IMR-90 (cell line): ENCODE measurements at regions not wholly inside any gene's neighbourhood (a gene's known extent, or its start where the extent isn't known, plus 50 kb on each side); places are given as distances from the start of the nearest gene placed in this dataset.

Experiments
- ATAC-seq: fragments of 200-7000 bp; cut with Tn5 transposase; 2 replicates; pipeline ENCODE4 v1.9.1; 2020; ENCODE audit warnings: low read depth, mild to moderate bottlenecking, moderate library complexity
- BruUV-seq: library from RNA; stranded (reverse); fragments of 400-500 nt; replicated peaks from 2 replicates; lab custom pipeline; 2021; lab: Mats Ljungman, UMichigan
- CTCF ChIA-PET: fragments of 300-600 bp; formaldehyde crosslinking; extraction: SDS; loops from one replicate; lab custom pipeline; 2021; ENCODE audit warnings: antibody characterized with exemption; lab: Yijun Ruan, JAX
- POLR2A ChIA-PET: fragments of 300-600 bp; sonication (Branson Sonifier 250); formaldehyde crosslinking; loops from one replicate; lab custom pipeline; 2022; ENCODE audit warnings: antibody characterized with exemption; ENCODE audit not compliant: unreplicated experiment; lab: Charles Lee
- DNase-seq: peaks from one replicate; pipeline ENCODE4 v3.0.0; 2013
- H2AFZ ChIP-seq: replicated peaks from 2 replicates; pipeline ENCODE3; 2013; ENCODE audit warnings: low read length, mild to moderate bottlenecking; ENCODE audit not compliant: poor library complexity
- H2AK5ac ChIP-seq: 2 replicates; pipeline ENCODE4 v1.6.1; 2013; ENCODE audit warnings: low read depth, low read length, inconsistent platforms
- H2AK9ac ChIP-seq: replicated peaks from 2 replicates; pipeline ENCODE3; 2013; ENCODE audit warnings: mild to moderate bottlenecking, low read depth, low read length, moderate library complexity; ENCODE audit not compliant: poor library complexity
- H2BK120ac ChIP-seq: 2 replicates; pipeline ENCODE4 v1.6.1; 2013; ENCODE audit warnings: low read depth, low read length, inconsistent platforms
- H2BK15ac ChIP-seq: 3 replicates; pipeline ENCODE4 v1.6.1; 2013; ENCODE audit warnings: low read depth, low read length, inconsistent platforms
- H2BK20ac ChIP-seq: 2 replicates; pipeline ENCODE4 v1.6.1; 2013; ENCODE audit warnings: low read depth, mild to moderate bottlenecking, inconsistent platforms, low read length, moderate library complexity
- H2BK5ac ChIP-seq: 2 replicates; pipeline ENCODE4 v1.6.1; 2013; ENCODE audit warnings: mild to moderate bottlenecking, low read depth, low read length, inconsistent platforms; ENCODE audit not compliant: poor library complexity, severe bottlenecking
- H3K14ac ChIP-seq: replicated peaks from 2 replicates; pipeline ENCODE4 v1.6.1; 2013; ENCODE audit warnings: low read depth, low read length, inconsistent platforms
- H3K18ac ChIP-seq: 2 replicates; pipeline ENCODE4 v1.6.1; 2013; ENCODE audit warnings: low read depth, low read length, control low read depth
- H3K23ac ChIP-seq: 2 replicates; pipeline ENCODE4 v1.6.1; 2013; ENCODE audit warnings: low read depth, low read length, inconsistent platforms
- H3K27ac ChIP-seq: 2 replicates; pipeline ENCODE4 v1.5.1; 2013; ENCODE audit warnings: mild to moderate bottlenecking, control low read depth, low read length; ENCODE audit not compliant: insufficient read depth
- H3K27me3 ChIP-seq: 2 replicates; pipeline ENCODE4 v1.6.1; 2013; ENCODE audit warnings: low read length; ENCODE audit not compliant: control insufficient read depth, insufficient read depth
- H3K36me3 ChIP-seq: 2 replicates; pipeline ENCODE4 v1.6.1; 2013; ENCODE audit warnings: low read length, mixed read lengths; ENCODE audit not compliant: control insufficient read depth, insufficient read depth
- H3K4ac ChIP-seq: 2 replicates; pipeline ENCODE4 v1.6.1; 2013; ENCODE audit warnings: low read depth, low read length, inconsistent platforms
- H3K4me1 ChIP-seq: 2 replicates; pipeline ENCODE4 v1.6.1; 2013; ENCODE audit warnings: low read length, mixed read lengths; ENCODE audit not compliant: control insufficient read depth, insufficient read depth
- H3K4me2 ChIP-seq: 2 replicates; pipeline ENCODE4 v1.6.1; 2013; ENCODE audit warnings: low read depth, mild to moderate bottlenecking, control low read depth, low read length, moderate library complexity
- H3K4me3 ChIP-seq: 2 replicates; pipeline ENCODE4 v1.5.1; 2013; ENCODE audit warnings: low read depth, mild to moderate bottlenecking, control low read depth, low read length, moderate library complexity; ENCODE audit not compliant: insufficient read depth
- H3K56ac ChIP-seq: 2 replicates; pipeline ENCODE4 v1.6.1; 2013; ENCODE audit warnings: low read length, inconsistent platforms; ENCODE audit not compliant: insufficient read depth; ENCODE audit errors: extremely low read depth
- H3K79me1 ChIP-seq, 2 experiments: 2 replicates each; pipeline ENCODE4 v1.6.1; 2013; ENCODE audit warnings: low read length in 2 of 2, inconsistent platforms in 1 of 2, low read depth in 1 of 2
- H3K9ac ChIP-seq: 2 replicates; pipeline ENCODE4 v1.6.1; 2013; ENCODE audit warnings: low read depth, low read length, control low read depth
- H3K9me1 ChIP-seq: 2 replicates; pipeline ENCODE4 v1.6.1; 2013; ENCODE audit warnings: low read length, inconsistent platforms; ENCODE audit not compliant: insufficient read depth
- H3K9me3 ChIP-seq: 2 replicates; pipeline ENCODE4 v1.6.1; 2013; ENCODE audit warnings: low read length; ENCODE audit not compliant: control insufficient read depth, insufficient read depth
- H4K20me1 ChIP-seq: 2 replicates; pipeline ENCODE4 v1.6.1; 2013; ENCODE audit warnings: low read length, inconsistent platforms; ENCODE audit not compliant: insufficient read depth
- H4K5ac ChIP-seq: 2 replicates; pipeline ENCODE4 v1.6.1; 2013; ENCODE audit warnings: mild to moderate bottlenecking, low read depth, low read length, control low read depth
- H4K8ac ChIP-seq, 2 experiments: 2 replicates each; pipeline ENCODE4 v1.6.1; 2013; ENCODE audit warnings: low read depth in 2 of 2, low read length in 2 of 2, control low read depth in 1 of 2, inconsistent platforms in 1 of 2
- H4K91ac ChIP-seq: 2 replicates; pipeline ENCODE4 v1.6.1; 2013; ENCODE audit warnings: low read depth, low read length, inconsistent platforms; ENCODE audit not compliant: insufficient read depth
- BHLHE40 ChIP-seq: fragments of 150-350 bp; IDR thresholded peaks from 2 replicates; pipeline ENCODE4 v1.6.1; 2016; ENCODE audit warnings: mild to moderate bottlenecking, low read depth, low read length
- CEBPB ChIP-seq: IDR thresholded peaks from 2 replicates; pipeline ENCODE4 v1.6.1; 2012; ENCODE audit warnings: low read depth, low read length, improper control_type of control experiment
- CHD1 ChIP-seq: IDR thresholded peaks from 2 replicates; pipeline ENCODE4 v1.6.1; 2012; ENCODE audit warnings: low read depth, low read length, improper control_type of control experiment
- FOS ChIP-seq: fragments of 150-350 bp; IDR thresholded peaks from 2 replicates; pipeline ENCODE4 v1.6.1; 2016; ENCODE audit warnings: low read depth, low read length
- MAFK ChIP-seq: IDR thresholded peaks from 2 replicates; pipeline ENCODE4 v1.6.1; 2012; ENCODE audit warnings: low read depth, low read length, improper control_type of control experiment
- MAZ ChIP-seq: IDR thresholded peaks from 2 replicates; pipeline ENCODE4 v1.6.1; 2012; ENCODE audit warnings: low read depth, mild to moderate bottlenecking, low read length, improper control_type of control experiment, moderate library complexity, borderline replicate concordance
- MXI1 ChIP-seq: IDR thresholded peaks from 2 replicates; pipeline ENCODE4 v1.6.1; 2012; ENCODE audit warnings: low read depth, mild to moderate bottlenecking, low read length, moderate library complexity, borderline replicate concordance
- NFE2L2 ChIP-seq: fragments of 150-350 bp; IDR thresholded peaks from 2 replicates; pipeline ENCODE4 v1.6.1; 2016; ENCODE audit warnings: low read depth, mild to moderate bottlenecking, low read length
- POLR2A ChIP-seq: IDR thresholded peaks from 2 replicates; pipeline ENCODE4 v1.6.1; 2012; ENCODE audit warnings: mild to moderate bottlenecking, low read depth, low read length
- RAD21 ChIP-seq: IDR thresholded peaks from 2 replicates; pipeline ENCODE4 v1.6.1; 2012; ENCODE audit warnings: low read length, improper control_type of control experiment
- RCOR1 ChIP-seq: IDR thresholded peaks from 2 replicates; pipeline ENCODE4 v1.6.1; 2012; ENCODE audit warnings: mild to moderate bottlenecking, low read length, improper control_type of control experiment; ENCODE audit not compliant: insufficient replicate concordance
- RFX5 ChIP-seq: IDR thresholded peaks from 2 replicates; pipeline ENCODE4 v1.8.0; 2012; ENCODE audit warnings: low read depth, mild to moderate bottlenecking, low read length, moderate library complexity
- SMC3 ChIP-seq: fragments of 150-350 bp; IDR thresholded peaks from 2 replicates; pipeline ENCODE4 v1.6.1; 2016; ENCODE audit warnings: low read depth, mild to moderate bottlenecking, antibody characterized with exemption, low read length, moderate library complexity
- WGBS, 2 experiments: methylation state at CpG; one replicate each; pipeline versions ENCODE4 v1.1.5 to v1.1.7; 2013; ENCODE audit warnings: missing lambda C conversion rate in 2 of 2; ENCODE audit not compliant: insufficient read length in 1 of 2; ENCODE audit errors: extremely low coverage in 2 of 2; 5-methylcytosine and 5-hydroxymethylcytosine counted together
- dilution Hi-C: fragments of 300-500 bp; cut with HindIII; formaldehyde crosslinking; loops from one replicate; pipeline ENCODE4 v1.14.3; 2018; ENCODE audit warnings: low sequenced_read_pairs; ENCODE audit not compliant: unreplicated experiment
- in situ Hi-C: fragments of 300-500 bp; cut with MboI; formaldehyde crosslinking; loops from 3 replicates; pipeline ENCODE4 v1.14.3; 2019; ENCODE audit warnings: low sequenced_read_pairs, inconsistent platforms, mixed read lengths
- intact Hi-C: fragments of 100-400 bp; cut with micrococcal nuclease; formaldehyde crosslinking; loops from 2 replicates; pipeline ENCODE4 v1.10.0; 2022
- TF ChIP-seq, protein P1 (sequence below): fragments of 150-350 bp; IDR thresholded peaks from 2 replicates; pipeline ENCODE4 v1.6.1; 2017; ENCODE audit warnings: mild to moderate bottlenecking, antibody characterized with exemption, low read length, low read depth
- TF ChIP-seq, protein P2 (sequence below): conservative IDR thresholded peaks from 2 replicates; pipeline ENCODE4 v1.5.1; 2012; ENCODE audit warnings: mild to moderate bottlenecking, low read depth, low read length, improper control_type of control experiment
- TF ChIP-seq, protein P3 (sequence below): fragments of 150-350 bp; IDR thresholded peaks from 2 replicates; pipeline ENCODE4 v1.6.1; 2016; ENCODE audit warnings: low read depth, mild to moderate bottlenecking, low read length, moderate library complexity, borderline replicate concordance

DNA sequence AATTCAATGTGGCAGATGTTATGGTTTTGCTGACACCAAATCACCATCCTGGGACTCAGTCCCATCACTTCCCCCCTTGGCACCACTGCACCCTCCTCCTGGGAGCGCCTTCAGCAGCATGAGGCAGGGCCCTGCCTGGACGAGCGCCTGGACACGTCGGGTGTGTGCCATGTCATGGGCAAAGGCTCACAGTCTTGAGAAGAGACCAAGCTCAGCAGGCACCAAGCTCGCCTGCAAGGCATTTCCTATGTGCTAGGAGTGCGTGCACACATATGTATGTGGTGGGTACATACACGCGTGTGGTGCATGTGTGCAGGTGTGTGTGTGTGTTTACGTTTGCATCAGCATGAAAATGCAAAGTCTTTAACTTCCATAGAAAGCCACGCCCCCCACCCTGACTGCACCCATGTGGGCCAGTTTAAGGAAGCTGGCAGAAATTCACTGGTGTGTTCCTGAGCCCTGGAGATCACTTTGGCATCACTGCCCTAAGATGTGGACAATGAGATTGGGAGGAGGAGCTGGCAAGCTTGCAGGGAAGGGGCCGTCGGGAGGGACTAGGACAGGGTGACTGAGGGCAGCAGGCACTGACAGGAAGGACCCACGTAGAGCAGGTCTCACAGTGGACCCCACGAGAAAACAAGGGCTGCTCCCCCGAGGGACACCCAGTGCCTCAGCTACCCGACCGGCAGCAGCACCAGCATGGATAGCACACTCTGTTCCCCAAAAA, 169.9 kb upstream of the PPP2R2D start:
- Histone ChIP-seq H3K4ac (no peak overlapping the region), H4K91ac (no peak overlapping the region), H3K14ac (no peak overlapping the region), H3K4me1 (no peaks in the 10 kb centered on the region), H3K27me3 (no peaks in the 10 kb centered on the region), H3K9me3 (peaks cover 48% of the 10 kb centered on the region), H2BK120ac (no peak overlapping the region), H2BK5ac (no peak overlapping the region), H2BK15ac (no peak overlapping the region), H4K5ac (no peak overlapping the region), H4K8ac (no peak overlapping the region), H3K56ac (no peak overlapping the region), H2AK9ac (no peak overlapping the region), H3K27ac (no peak overlapping the region), H4K20me1 (no peaks in the 10 kb centered on the region), H3K36me3 (no peaks in the 10 kb centered on the region), H3K79me1 (no peaks in the 10 kb centered on the region), H3K9me1 (no peaks in the 10 kb centered on the region), H2AFZ (no peak overlapping the region), H2AK5ac (no peak overlapping the region), H3K4me3 (no peak overlapping the region), H3K4me2 (no peak overlapping the region), H3K23ac (no peak overlapping the region), H3K18ac (no peak overlapping the region), H3K9ac (no peak overlapping the region), H2BK20ac (no peak overlapping the region)
- in situ Hi-C loops = no loop called here
- TF ChIP-seq POLR2A (no peak), MAZ (no peak), MXI1 (no peak), NFE2L2 (no peak), FOS (no peak), MAFK (no peak), RCOR1 (no peak), SMC3 (no peak), RFX5 (no peak), CHD1 (no peak), BHLHE40 (no peak), CEBPB (no peak), RAD21 (no peak)
- TF ChIP-seq, protein P1, sequence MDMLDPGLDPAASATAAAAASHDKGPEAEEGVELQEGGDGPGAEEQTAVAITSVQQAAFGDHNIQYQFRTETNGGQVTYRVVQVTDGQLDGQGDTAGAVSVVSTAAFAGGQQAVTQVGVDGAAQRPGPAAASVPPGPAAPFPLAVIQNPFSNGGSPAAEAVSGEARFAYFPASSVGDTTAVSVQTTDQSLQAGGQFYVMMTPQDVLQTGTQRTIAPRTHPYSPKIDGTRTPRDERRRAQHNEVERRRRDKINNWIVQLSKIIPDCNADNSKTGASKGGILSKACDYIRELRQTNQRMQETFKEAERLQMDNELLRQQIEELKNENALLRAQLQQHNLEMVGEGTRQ = no peak
- TF ChIP-seq, protein P2, sequence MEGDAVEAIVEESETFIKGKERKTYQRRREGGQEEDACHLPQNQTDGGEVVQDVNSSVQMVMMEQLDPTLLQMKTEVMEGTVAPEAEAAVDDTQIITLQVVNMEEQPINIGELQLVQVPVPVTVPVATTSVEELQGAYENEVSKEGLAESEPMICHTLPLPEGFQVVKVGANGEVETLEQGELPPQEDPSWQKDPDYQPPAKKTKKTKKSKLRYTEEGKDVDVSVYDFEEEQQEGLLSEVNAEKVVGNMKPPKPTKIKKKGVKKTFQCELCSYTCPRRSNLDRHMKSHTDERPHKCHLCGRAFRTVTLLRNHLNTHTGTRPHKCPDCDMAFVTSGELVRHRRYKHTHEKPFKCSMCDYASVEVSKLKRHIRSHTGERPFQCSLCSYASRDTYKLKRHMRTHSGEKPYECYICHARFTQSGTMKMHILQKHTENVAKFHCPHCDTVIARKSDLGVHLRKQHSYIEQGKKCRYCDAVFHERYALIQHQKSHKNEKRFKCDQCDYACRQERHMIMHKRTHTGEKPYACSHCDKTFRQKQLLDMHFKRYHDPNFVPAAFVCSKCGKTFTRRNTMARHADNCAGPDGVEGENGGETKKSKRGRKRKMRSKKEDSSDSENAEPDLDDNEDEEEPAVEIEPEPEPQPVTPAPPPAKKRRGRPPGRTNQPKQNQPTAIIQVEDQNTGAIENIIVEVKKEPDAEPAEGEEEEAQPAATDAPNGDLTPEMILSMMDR = no peak
- TF ChIP-seq, protein P3, sequence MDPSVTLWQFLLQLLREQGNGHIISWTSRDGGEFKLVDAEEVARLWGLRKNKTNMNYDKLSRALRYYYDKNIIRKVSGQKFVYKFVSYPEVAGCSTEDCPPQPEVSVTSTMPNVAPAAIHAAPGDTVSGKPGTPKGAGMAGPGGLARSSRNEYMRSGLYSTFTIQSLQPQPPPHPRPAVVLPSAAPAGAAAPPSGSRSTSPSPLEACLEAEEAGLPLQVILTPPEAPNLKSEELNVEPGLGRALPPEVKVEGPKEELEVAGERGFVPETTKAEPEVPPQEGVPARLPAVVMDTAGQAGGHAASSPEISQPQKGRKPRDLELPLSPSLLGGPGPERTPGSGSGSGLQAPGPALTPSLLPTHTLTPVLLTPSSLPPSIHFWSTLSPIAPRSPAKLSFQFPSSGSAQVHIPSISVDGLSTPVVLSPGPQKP = no peak
- 42% methylated on average over 9 of the region's 18 CpGs; no CpG with 5 or more reads in 1 of the 2 experiments for WGBS, 2 experiments
- no peak for ATAC-seq
- ChIA-PET POLR2A (no interaction called here), CTCF (no interaction called here)
- intact Hi-C loops = no loop called here
- dilution Hi-C loops = no loop called here
- DNase-seq = no peak
- BruUV-seq = no TSS peak
